ENCODE measurements at regions not wholly inside any gene's neighbourhood (a gene's known extent, or its start where the extent isn't known, plus 50 kb on each side); places are given as distances from the start of the nearest gene placed in this dataset.

- WGBS, 2 experiments (ENCODE audit: insufficient coverage in 2 of 2) = no CpG with 5 or more reads among the region's 4 CpGs
- Histone ChIP-seq H3K36me3 (ENCODE audit: control insufficient read depth, insufficient read depth, low read length) (no peaks in the 10 kb centered on the region), H3K27ac (ENCODE audit: low read depth, low read length, severe bottlenecking) (no peak overlapping the region), H3K4me1 (ENCODE audit: control insufficient read depth, insufficient read depth, low read length, poor library complexity, severe bottlenecking) (no peaks in the 10 kb centered on the region), H3K9me3 (ENCODE audit: control insufficient read depth, low read length) (no peaks in the 10 kb centered on the region), H3K4me3 (ENCODE audit: extremely low read depth, insufficient read depth, low read length, poor library complexity, severe bottlenecking) (no peak overlapping the region)
These were observed 173.4 kb upstream of the SATB2 start for GRCh38 chr2:199631129-199631528.

DNA sequence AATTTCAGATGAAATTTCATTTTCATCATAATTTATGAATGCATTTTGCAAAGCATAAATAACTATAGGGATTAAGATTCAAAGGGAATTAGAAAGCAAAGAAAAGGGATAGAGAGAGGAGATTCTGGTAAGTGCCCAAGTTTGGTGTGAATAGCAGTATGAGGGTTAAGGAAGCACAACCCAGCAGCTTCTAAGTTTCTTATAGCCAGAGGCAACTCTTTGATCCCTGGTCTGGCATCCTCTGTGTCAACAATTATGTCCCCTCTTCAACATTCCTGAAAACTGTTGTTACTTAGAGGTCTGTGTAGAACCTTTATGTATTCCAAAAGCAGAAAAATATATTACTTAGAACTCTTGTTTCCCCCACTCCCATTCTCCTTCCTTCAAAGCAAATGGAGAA is 171.6 kb upstream of the SATB2 start:
- H3K36me3 ChIP-seq (ENCODE audit: control insufficient read depth, insufficient read depth, low read length) = no peaks in the 10 kb centered on the region
- no peaks in the 10 kb centered on the region for H3K9me3 ChIP-seq (ENCODE audit: control insufficient read depth, low read length)
- no peak overlapping the region for H3K4me3 ChIP-seq (ENCODE audit: extremely low read depth, insufficient read depth, low read length, poor library complexity, severe bottlenecking)
- H3K27ac ChIP-seq (ENCODE audit: low read depth, low read length, severe bottlenecking) = no peak overlapping the region
- no peaks in the 10 kb centered on the region for H3K4me1 ChIP-seq (ENCODE audit: control insufficient read depth, insufficient read depth, low read length, poor library complexity, severe bottlenecking)

DNA sequence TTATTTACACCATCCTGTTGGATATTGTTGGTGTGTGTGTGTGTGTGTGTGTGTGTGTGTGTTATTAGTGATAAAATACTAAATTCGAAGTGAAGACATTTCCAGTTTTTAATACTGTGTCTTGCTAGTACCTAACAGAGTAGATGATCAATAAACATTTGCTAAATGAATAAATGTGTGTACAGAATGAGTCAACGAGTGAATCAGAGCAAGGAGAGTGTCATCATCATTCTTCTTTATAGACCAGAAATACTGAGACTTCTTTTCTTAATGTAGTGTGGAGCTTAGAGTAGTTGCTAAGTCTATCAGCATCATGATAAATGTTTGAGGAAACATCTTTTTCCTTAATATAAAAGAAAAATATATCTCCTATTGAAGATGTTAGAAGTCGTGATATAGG is 169.7 kb upstream of the SATB2 start:
- Histone ChIP-seq H3K36me3 (ENCODE audit: control insufficient read depth, insufficient read depth, low read length) (no peaks in the 10 kb centered on the region), H3K27ac (ENCODE audit: low read depth, low read length, severe bottlenecking) (no peak overlapping the region), H3K9me3 (ENCODE audit: control insufficient read depth, low read length) (no peaks in the 10 kb centered on the region), H3K4me3 (ENCODE audit: extremely low read depth, insufficient read depth, low read length, poor library complexity, severe bottlenecking) (no peak overlapping the region), H3K4me1 (ENCODE audit: control insufficient read depth, insufficient read depth, low read length, poor library complexity, severe bottlenecking) (no peaks in the 10 kb centered on the region)
- no CpG with 5 or more reads among the region's 3 CpGs for WGBS, 2 experiments (ENCODE audit: insufficient coverage in 2 of 2)

DNA sequence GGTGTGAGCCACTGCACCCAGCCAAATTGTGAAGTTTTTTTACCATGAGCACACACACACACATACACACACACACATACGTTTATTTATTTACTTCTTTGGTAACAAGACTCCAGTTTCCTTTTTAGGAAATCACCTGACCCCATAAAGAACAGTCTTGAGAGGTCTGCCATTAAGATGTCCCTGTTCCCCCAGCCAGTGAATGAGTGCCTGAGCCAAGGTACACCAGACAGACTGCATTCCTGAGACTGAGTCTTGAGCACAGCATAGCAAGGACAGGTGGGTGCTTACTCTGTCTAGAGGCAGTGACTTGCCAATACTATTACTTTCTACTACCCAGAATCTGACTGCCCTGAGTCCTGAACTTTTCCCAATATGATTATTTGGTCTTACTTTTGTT is 167.2 kb upstream of the SATB2 start:
- 67 to 100% methylated on average over 1 of the region's 1 CpG for WGBS, 2 experiments (ENCODE audit: insufficient coverage in 2 of 2)
- no peaks in the 10 kb centered on the region for H3K4me1 ChIP-seq (ENCODE audit: control insufficient read depth, insufficient read depth, low read length, poor library complexity, severe bottlenecking)

DNA sequence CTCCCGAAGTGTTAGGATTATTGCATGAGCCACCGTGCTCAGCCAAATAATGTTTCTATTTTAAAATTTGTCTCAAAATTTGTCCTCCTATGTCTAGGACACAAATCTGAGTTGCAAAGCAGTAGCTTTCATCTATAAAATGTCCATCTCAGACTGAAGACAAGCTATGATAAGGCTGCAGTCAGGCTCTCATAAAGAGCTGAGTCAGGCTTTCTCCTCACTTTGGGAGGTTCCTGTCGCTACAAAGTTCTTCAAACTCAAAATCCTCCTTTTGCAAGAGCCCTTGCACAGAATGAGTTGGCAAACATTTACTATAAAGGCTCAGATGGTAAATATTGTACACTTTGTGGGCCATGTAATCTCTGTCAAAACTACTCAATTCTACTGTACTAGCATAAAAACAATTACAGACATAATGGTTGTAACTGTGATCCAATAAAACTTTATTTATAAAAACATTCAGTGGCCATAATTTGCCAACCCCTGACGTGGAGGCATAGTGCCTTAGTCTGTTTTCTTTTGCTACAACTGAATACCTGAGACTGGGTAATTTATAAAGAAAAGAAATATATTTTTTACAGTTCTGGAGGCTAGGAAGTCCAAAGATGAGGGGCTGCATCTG is 154.9 kb upstream of the SATB2 start:
- Histone ChIP-seq H3K27ac (ENCODE audit: low read depth, low read length, severe bottlenecking) (no peak overlapping the region), H3K4me3 (ENCODE audit: extremely low read depth, insufficient read depth, low read length, poor library complexity, severe bottlenecking) (no peak overlapping the region), H3K36me3 (ENCODE audit: control insufficient read depth, insufficient read depth, low read length) (no peaks in the 10 kb centered on the region), H3K9me3 (ENCODE audit: control insufficient read depth, low read length) (no peaks in the 10 kb centered on the region), H3K4me1 (ENCODE audit: control insufficient read depth, insufficient read depth, low read length, poor library complexity, severe bottlenecking) (no peaks in the 10 kb centered on the region)
- 84% methylated on average over 2 of the region's 4 CpGs; no CpG with 5 or more reads in 1 of the 2 experiments for WGBS, 2 experiments (ENCODE audit: insufficient coverage in 2 of 2)

More for the DNA sequence above, 167.2 kb upstream of the SATB2 start:
- no peaks in the 10 kb centered on the region for H3K36me3 ChIP-seq (ENCODE audit: control insufficient read depth, insufficient read depth, low read length)
- H3K9me3 ChIP-seq (ENCODE audit: control insufficient read depth, low read length) = no peaks in the 10 kb centered on the region
- no peak overlapping the region for H3K4me3 ChIP-seq (ENCODE audit: extremely low read depth, insufficient read depth, low read length, poor library complexity, severe bottlenecking)
- no peak overlapping the region for H3K27ac ChIP-seq (ENCODE audit: low read depth, low read length, severe bottlenecking)

DNA sequence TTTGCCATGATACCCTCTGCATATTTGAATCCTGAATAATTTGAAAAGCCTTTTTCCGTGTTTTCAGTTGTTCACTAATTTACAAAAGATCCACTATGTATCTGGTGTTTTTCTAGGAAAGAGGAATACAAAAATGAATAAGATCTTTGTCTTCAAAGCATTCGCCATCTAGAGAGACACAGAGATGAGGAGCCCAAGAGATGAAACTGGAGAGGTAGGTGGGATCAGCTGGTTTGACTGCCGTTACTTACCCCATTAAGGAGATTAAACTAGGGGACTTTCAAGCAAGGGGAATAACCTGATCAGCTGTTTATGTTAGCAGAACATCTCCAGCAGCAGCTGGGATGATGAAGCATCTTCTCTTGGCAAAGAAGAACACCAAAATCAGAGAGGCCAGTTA is 150.2 kb upstream of the SATB2 start:
- Histone ChIP-seq H3K4me3 (ENCODE audit: extremely low read depth, insufficient read depth, low read length, poor library complexity, severe bottlenecking) (no peak overlapping the region), H3K27ac (ENCODE audit: low read depth, low read length, severe bottlenecking) (no peak overlapping the region), H3K9me3 (ENCODE audit: control insufficient read depth, low read length) (no peaks in the 10 kb centered on the region), H3K36me3 (ENCODE audit: control insufficient read depth, insufficient read depth, low read length) (no peaks in the 10 kb centered on the region), H3K4me1 (ENCODE audit: control insufficient read depth, insufficient read depth, low read length, poor library complexity, severe bottlenecking) (no peaks in the 10 kb centered on the region)
- 89 to 95% methylated on average over 1 to 2 of the region's 3 CpGs for WGBS, 2 experiments (ENCODE audit: insufficient coverage in 2 of 2)

- Histone ChIP-seq H3K4me3 (ENCODE audit: extremely low read depth, insufficient read depth, low read length, poor library complexity, severe bottlenecking) (no peak overlapping the region), H3K27ac (ENCODE audit: low read depth, low read length, severe bottlenecking) (no peak overlapping the region), H3K4me1 (ENCODE audit: control insufficient read depth, insufficient read depth, low read length, poor library complexity, severe bottlenecking) (no peaks in the 10 kb centered on the region), H3K9me3 (ENCODE audit: control insufficient read depth, low read length) (no peaks in the 10 kb centered on the region), H3K36me3 (ENCODE audit: control insufficient read depth, insufficient read depth, low read length) (no peaks in the 10 kb centered on the region)
- 73 to 100% methylated on average over 2 of the region's 4 CpGs for WGBS, 2 experiments (ENCODE audit: insufficient coverage in 2 of 2)
These were observed 148.5 kb upstream of the SATB2 start for GRCh38 chr2:199606193-199606780.

- 66 to 73% methylated on average over 36 to 38 of the region's 39 CpGs for WGBS, 2 experiments (ENCODE audit: insufficient coverage in 2 of 2)
- Histone ChIP-seq H3K4me1 (ENCODE audit: control insufficient read depth, insufficient read depth, low read length, poor library complexity, severe bottlenecking) (no peaks in the 10 kb centered on the region), H3K27ac (ENCODE audit: low read depth, low read length, severe bottlenecking) (no peak overlapping the region), H3K4me3 (ENCODE audit: extremely low read depth, insufficient read depth, low read length, poor library complexity, severe bottlenecking) (no peak overlapping the region), H3K36me3 (ENCODE audit: control insufficient read depth, insufficient read depth, low read length) (no peaks in the 10 kb centered on the region), H3K9me3 (ENCODE audit: control insufficient read depth, low read length) (no peaks in the 10 kb centered on the region)
These were observed 146.1 kb upstream of the SATB2 start for GRCh38 chr2:199603721-199604291.

GRCh38 chr2:199602896-199603717 is 145.4 kb upstream of the SATB2 start:
- H3K36me3 ChIP-seq (ENCODE audit: control insufficient read depth, insufficient read depth, low read length) = no peaks in the 10 kb centered on the region
- 86 to 96% methylated on average over 10 to 12 of the region's 15 CpGs for WGBS, 2 experiments (ENCODE audit: insufficient coverage in 2 of 2)
- H3K4me1 ChIP-seq (ENCODE audit: control insufficient read depth, insufficient read depth, low read length, poor library complexity, severe bottlenecking) = no peaks in the 10 kb centered on the region
- H3K27ac ChIP-seq (ENCODE audit: low read depth, low read length, severe bottlenecking) = peak overlapping the region; percentile 32
- no peak overlapping the region for H3K4me3 ChIP-seq (ENCODE audit: extremely low read depth, insufficient read depth, low read length, poor library complexity, severe bottlenecking)
- H3K9me3 ChIP-seq (ENCODE audit: control insufficient read depth, low read length) = no peaks in the 10 kb centered on the region

- no peaks in the 10 kb centered on the region for H3K36me3 ChIP-seq (ENCODE audit: control insufficient read depth, insufficient read depth, low read length)
- no peak overlapping the region for H3K4me3 ChIP-seq (ENCODE audit: extremely low read depth, insufficient read depth, low read length, poor library complexity, severe bottlenecking)
- no peak overlapping the region for H3K27ac ChIP-seq (ENCODE audit: low read depth, low read length, severe bottlenecking)
- WGBS, 2 experiments (ENCODE audit: insufficient coverage in 2 of 2) = 20 to 71% methylated on average over 1 to 3 of the region's 6 CpGs
- no peaks in the 10 kb centered on the region for H3K9me3 ChIP-seq (ENCODE audit: control insufficient read depth, low read length)
- no peaks in the 10 kb centered on the region for H3K4me1 ChIP-seq (ENCODE audit: control insufficient read depth, insufficient read depth, low read length, poor library complexity, severe bottlenecking)
These were observed 144.6 kb upstream of the SATB2 start for GRCh38 chr2:199602271-199602895.

All from mesodermal cell (in vitro differentiated cells).